GM18498 (cell line): ENCODE measurements at regions not wholly inside any gene's neighbourhood (a gene's known extent, or its start where the extent isn't known, plus 50 kb on each side); places are given as distances from the start of the nearest gene placed in this dataset.

Experiments
- ATAC-seq: cut with Tn5 transposase; IDR thresholded peaks from one replicate; pipeline ENCODE4 v1.9.1; 2021; ENCODE audit warnings: mild to moderate bottlenecking, moderate library complexity; ENCODE audit not compliant: unreplicated experiment

DNA sequence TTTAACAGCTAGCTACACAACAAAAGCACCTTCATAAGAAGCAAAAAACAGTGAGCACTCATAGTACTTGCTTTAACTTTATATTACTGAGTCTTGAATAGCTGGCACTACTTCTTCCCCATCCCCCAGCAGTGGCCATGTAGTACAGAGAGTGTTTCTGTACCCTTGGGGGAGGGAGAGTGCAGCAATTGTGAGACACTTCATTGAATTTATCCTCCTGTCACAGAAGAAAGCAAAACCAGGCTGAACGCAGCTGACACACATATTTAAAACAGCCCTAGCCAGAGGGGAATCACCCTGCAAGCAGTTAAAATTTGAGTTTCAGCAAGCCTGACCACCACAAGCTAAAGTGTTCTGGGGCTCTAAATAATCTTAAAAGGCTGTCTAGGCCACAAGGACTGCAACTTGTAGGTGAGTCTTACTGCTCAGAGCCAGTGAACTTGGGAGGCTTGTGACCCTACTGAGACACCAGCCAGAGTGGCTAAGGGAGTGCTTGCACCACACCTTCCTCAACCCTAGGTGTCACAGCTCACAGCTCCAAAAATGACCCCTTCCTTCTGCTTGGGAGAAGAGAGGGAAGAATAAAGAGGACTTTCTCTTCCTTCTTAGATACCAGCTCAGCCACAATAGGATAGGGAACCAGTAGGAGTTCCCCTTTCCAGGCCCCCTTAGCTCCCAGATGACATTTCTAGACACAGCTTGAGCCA lies 97.7 kb upstream of the MEOX2 start:
- ATAC-seq = no peak

DNA sequence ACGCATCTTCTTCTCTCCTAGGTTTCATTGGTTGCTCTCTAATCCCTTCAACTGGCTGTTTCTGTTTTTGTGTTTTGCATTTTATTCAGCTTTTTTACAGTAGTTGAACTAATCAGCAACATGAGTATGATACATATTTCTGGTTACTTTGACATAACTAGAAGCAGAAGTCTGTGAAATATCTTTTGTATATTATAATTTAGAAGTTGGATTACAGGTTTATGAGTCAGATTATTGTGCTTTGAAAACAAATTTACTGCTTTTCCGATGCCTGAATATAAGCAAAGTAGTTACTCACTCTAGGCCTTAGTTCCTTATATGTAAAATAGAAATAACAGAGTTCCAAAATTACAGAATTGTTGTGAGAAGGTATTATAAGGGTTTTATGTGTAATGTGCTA lies 96.2 kb upstream of the MEOX2 start:
- no peak for ATAC-seq

DNA sequence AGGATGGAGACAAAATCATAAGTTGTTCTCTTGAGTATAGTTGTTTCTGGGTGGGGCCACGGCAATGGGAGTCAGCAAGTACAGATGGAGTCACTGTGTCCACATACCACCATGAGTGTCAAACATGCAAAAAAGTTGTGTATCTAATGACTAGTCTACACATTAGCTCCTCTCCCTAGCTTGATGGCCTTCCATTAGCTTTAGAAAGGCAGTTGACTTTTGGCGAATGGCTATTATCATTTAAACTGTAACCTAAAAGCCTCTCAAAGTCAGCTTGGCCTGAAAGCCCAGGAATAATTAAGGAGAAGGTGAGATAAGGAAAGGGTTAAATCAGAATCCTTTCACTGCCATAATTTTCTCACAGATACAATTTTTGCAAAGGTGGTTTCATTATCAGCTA lies 95.5 kb upstream of the MEOX2 start:
- ATAC-seq = no peak

DNA sequence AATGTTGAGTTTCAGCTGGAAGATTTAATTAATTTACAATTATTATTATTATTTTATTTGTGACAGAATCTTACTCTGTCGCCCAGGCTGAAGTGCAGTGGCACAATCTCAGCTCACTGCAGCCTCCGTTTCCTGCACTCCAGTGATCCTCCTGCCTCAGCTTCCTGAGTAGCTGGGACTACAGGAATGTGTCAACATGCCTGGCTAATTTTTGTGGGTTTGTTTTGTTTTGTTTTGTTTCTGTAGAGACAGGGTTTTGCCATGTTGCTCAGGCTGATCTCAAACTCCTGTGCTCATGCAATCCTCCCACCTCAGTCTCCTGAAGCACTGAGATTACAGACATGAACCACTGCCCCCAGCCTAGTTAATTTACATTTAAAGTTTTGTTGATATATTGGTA lies 93.8 kb upstream of the MEOX2 start:
- no peak for ATAC-seq

DNA sequence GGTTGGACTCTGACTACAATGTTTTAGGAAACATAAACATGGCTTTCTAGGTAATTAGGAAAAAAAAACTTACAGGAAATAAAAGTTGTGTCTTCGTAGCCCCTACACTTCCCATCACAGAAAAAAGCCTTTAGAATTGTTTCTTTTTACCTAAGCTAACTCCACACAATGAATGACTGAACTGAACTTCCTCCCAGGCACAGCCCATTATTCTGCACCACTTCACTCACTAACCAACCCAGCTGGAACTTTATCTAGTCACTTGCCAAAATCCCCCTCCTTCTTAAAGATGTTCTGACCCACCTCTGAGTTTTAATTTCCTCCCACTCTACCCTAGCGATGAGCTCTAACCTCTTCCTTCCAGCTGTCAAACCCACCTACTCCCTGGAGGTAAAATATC lies 91.7 kb upstream of the MEOX2 start:
- no peak for ATAC-seq

DNA sequence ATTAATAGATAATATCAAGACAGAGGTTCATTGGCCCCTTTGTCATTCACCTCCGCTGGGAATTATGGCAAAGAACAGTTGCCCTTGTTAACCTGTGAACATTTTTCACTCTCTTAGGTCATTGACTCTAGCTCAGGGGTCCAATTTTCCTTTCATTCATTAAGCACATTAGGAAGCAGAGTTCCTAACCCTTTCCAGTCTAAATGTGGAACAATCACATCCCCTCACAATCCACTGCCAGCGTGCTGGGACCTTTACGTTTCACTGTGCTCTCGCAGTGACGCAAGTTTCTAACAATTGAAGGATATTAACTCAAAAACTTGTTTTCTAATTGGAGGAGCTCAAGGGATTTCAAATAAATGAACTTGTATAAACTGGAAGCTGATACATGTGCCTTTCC lies 79.3 kb upstream of the MEOX2 start:
- ATAC-seq = no peak

DNA sequence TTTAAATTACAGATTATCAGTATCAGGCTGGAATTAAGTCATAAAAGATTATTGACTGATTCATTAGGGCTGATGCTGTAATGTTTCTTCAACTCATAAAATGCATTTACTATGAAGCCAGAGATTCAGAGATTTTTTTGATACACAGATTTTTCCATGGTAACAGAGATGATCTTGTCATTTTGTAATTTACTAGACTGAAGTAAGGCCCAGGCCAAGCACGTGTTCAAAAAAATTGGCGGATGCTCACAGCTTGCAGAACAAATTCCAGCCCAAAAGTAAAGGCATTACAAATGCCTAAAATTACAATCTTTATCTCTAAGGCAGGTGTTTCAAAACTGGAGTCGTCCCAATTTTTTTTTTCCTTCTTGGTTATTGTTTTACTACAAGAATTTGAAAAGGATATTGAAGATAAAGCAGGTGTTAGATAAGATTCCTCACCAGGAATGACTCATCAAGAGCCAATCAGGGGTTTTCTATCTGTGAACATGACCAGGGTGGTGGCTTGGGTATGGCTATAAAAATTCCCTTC lies 78.4 kb upstream of the MEOX2 start:
- ATAC-seq = no peak

DNA sequence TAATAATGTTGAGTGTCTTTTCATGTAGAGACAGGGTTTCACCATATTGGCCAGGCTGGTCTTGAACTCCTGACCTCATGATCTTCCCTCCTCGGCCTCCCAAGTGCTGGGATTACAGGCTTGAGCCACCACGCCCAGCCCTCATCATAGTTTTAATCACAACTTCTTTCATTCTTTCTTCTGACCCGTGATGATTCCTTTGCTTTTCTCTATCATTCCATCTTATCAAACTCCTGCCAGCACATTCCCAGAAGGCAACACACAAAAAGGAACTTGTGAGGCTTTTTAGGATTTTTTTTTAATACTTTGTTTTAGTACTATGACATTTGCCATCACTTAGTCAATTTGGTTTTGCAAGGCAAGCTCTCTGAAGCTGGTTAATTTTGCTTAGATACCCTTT lies 77.5 kb upstream of the MEOX2 start:
- ATAC-seq = no peak

DNA sequence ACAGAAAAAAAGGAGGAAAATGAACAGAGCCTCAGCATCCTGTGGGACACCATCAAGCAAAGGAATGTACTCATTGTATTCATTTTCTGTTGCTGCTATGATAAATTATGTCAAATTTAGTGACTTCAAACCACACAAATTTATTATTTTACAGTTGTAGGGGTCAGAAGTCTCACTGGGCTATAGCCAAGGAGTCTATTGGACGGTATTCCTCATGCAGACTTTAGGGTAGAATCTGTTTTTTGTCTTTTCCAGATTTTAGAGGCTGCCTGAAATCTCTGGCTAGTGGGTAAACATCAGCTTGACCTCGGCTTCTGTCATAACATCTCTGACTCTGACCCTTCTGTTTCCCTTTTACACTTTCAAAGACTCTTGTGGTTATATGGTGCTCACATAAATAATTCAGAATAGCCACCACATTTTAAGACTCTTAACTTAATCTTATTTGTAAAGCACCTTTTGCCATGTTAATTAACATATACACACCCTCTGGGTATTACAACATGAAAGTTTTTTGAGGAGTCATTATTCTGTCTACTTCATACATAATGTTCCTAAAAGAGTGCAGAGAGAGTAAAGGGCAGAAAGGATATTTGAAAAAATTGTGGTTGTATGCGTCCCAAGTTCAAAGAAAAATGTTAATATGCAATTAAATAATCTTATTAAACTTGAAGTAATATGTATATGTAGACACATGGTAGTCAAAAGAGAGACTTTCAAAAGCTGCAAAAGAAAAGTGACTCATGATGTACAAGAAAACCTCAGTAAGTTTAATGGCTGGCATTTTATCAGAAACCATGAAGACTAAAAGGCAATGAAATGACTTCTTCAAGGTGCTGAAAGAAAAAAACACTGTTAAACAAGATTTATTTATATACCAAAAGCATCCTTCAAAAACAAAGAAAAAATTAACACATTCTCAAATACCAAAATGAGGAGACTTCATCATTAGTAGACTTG lies 70.8 kb upstream of the MEOX2 start:
- no peak for ATAC-seq

DNA sequence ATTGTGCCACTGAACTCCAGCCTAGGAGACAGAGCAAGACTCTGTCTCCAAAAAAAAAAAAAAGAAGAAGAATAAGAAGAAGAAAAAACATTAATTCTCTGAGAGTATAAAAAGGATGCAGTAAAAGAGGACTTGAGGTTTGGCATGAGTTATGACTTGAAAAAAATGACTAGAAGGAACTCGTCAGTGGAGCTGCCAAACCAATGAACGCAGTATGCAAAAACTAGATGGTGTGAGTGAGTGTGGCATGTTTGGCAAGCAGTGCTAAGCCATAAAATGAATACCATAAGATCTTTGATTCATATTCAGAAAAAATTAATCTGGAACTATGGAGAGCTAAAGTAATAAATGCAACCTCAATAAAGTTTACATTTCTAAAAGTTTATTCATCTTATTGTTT lies 68.6 kb upstream of the MEOX2 start:
- no peak for ATAC-seq

DNA sequence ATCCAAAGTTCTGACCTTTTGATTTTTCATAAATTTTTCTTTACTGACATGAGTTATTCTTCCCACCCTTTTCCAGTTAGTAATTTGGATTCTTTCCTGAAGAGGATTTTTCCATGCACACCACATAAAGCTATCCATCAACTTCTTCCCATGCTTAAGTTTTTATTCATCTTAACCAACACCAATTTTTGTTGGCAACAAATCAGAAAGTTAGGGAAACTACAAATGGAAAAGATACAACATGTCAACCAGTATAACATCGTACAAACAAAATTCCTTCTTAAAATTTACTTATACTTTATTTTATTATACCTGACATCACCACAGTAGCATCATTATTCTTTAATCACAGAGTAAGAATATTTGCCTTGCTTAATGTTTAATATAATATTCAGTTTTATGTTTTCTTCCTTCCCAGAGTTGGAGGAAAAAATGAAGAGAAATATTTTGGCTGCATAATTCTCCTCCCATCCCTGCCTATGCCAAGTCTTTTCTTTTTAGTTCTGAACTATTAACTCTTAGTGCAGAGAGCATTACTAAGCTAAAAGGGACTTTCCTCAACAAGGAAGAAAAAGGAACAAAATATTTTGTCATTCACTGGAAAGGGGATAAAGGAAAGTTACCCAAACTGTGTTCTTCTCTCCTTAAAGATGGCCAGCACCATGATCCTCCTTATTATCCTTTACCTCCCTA lies 67.5 kb upstream of the MEOX2 start:
- no peak for ATAC-seq

DNA sequence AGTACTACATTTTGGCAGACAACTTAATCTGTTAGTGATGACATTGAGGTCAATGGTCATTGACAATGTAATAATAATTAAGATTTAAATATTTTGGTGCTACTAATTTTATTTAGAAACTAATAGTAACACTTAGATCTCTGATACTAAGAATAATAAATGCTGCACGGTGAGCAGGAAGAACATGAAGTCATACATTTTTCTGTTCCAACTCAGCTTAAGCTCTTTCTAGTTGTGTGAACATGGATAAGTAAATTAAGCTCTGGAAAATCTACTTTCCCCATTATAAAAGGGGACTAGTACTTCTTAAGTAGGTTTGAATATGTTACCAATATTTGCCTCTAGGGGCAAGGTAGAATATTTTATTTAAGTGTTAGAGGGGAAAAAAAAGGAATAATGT lies 65.9 kb upstream of the MEOX2 start:
- ATAC-seq = no peak

DNA sequence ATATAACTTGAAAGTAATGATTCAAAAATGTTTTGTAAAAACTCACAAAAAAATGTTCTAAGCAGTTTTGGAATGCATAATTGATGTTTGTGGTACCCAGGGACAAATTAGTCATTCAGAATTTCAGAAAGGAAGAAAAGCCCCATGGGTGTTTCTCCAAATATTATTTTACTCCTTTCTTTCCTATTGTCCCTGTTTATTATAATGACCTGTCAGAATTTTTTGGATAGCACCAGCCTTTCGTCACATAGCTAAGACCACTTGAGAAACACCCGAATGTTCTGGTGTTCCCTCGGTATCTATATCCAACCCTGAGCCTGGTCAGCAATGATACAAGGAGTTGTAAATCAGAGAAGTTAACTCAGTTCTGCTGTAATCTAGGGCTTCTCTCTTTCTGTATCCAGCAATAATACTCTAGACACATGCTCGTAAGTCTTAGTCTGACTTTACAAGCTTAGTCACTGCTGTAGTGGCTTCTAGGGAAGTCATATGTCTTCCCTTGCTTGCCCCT lies 64.8 kb upstream of the MEOX2 start:
- no peak for ATAC-seq

DNA sequence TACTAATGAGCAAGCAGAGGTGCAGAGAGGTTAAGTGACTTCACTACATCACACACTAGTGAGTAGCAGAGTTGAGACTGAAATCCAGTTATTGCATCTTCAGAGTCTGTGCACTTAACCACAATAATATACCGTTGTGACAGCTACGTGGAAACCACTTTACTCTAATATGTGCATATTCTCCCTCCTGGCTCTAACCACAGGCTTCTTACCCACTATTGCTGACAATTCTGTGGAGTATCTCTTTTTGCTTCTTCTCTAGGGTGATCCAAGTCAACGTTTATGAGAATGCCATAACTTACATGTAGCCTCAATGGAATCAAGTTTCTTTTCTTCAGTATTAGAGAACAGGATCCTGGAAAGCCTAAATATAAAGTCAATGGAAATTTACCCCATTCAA lies 64.2 kb upstream of the MEOX2 start:
- no peak for ATAC-seq

DNA sequence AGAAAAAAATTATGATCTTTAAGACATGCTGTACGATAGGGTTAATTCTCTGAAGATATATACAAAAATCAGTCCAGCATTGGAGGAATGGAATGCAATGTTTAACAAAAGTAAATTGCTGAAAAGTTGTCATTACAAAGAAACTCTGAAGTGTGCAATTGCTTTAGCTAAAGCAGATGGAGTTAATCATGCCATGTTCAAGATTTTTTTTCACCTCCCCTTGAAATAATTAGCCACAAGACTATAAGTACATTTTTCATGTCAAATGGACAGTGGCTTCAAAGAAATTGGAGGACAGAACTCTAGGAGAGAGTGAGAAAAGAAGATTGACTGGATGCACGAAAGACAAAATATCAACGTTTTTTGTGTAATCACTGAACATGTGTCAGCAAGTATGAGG lies 63.1 kb upstream of the MEOX2 start:
- ATAC-seq = no peak

DNA sequence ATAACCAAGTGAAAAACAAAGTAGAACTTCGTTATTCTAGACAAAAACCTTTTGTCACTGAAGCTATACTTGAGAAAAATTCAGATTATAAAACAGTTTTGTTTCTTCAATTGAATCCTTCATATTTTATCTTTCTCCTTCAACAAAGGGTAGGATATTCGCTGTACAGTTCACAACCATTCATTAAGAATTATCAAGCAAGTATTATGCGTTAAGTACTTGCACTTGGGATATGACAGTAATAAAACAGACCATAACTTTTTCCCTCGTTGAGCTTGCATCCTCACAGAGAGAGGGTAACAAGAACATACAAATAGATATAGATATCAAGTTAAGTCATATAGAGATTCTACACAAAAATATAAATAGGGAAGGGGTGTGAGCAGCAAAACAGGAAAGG lies 61.2 kb upstream of the MEOX2 start:
- no peak for ATAC-seq

DNA sequence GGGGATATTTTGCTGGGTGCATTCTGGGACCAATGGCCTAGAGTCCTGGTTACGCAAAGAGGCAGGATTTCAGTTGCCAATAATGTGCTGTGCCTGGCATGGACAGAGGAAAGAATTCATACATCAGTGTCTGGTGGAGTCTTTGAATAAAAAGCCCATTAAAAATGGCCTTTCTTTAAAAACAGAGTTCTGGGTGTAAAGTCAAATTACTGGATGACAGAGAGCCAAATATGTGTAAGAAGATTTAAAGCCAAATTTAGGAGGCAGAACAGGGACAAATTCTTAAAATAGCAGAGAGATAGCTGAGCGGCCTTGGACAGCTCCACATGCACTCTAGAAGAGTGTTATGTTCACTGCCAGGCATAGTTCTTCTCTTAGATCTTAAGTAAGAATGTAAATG lies 60.8 kb upstream of the MEOX2 start:
- ATAC-seq = no peak

DNA sequence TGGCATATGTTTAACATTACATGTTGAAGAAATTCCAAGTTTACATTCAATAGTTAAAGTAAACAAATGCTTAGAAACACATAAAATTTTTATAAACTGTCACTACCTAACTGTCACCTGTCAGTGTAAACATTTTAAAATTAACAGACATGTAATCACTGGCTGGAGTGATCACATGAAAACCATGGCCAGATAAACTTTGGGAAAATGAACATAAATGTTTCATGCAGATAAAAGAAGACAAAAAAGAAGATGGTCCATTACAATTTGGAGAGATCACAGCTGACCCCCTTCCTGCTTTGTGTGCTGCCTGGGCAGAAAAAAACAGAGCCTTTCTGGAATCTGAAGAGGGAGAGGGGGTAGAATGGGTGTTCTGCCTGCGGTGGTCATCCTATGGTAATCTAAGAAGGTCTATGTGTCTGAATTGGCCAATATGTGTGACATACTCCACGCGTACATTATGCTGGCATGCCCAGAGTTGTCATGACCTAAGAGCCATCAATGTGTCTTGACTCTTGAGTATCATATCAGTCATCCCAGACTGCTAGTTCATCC lies 57.5 kb upstream of the MEOX2 start:
- no peak for ATAC-seq

DNA sequence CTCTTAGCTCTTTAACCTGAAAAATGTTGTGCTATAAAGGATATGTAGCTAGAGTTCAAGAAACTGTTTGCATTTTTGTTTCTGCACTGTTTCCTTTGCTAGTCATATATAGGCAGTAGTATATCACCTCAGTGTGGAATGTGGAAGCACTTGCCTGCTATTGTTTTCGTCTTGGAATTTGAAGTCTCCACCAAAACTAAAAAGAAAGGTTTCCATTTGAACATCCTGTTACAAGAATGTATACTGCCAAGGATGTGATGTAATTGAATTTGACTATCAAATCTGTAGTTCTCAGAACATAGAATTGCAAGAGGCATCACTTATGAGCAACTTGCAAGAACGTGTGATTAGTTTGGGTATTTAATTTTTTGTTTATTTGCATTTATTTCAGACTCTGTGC lies 51.1 kb upstream of the MEOX2 start:
- ATAC-seq = no peak
